GM21447 (cell line): ENCODE measurements at regions not wholly inside any gene's neighbourhood (a gene's known extent, or its start where the extent isn't known, plus 50 kb on each side); places are given as distances from the start of the nearest gene placed in this dataset.

Source experiments
- ATAC-seq: cut with Tn5 transposase; IDR thresholded peaks from one replicate; pipeline ENCODE4 v1.9.1; 2021; ENCODE audit not compliant: unreplicated experiment

DNA sequence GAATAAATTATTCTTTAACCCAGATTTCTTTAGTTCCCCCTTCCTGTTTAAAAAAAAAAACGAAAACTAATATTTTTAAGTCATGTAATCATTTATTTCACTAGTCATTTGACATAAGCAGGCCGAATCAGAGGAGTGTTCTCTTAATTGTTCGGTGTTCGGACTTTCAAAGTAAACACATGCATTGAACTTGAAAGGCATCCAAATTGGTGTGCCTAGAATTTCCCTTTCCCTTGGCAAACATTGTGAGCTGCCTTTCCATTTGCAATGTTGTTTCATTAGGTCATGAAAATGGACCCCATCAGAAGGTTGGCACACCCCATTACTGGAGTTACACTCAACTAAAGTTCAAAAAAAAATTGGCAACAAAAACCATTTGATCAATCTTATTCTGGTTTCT, 283.0 kb upstream of the MARCKS start:
- ATAC-seq = no peak

GRCh38 chr6:113576310-113576709, 280.8 kb upstream of the MARCKS start:
- ATAC-seq = no peak

DNA sequence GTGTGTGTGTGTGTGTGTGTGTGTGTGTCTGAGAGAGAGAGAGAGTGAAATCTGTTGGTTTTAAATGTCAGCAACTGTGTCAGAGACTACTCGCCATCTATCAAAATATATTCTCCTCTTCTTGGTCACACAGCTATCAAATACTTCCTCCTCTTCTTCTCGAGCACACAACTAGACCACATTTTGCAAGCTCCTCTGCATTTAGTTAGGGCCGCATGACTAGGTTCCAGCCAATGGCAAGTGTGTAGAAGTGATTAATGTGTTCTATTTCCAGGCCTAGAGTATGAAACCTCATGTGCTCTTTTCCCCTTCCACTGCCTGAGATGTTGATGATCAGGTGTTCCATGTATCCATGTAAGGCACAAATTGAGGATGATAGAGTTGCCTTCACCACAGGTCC, 278.5 kb upstream of the MARCKS start:
- no peak for ATAC-seq

DNA sequence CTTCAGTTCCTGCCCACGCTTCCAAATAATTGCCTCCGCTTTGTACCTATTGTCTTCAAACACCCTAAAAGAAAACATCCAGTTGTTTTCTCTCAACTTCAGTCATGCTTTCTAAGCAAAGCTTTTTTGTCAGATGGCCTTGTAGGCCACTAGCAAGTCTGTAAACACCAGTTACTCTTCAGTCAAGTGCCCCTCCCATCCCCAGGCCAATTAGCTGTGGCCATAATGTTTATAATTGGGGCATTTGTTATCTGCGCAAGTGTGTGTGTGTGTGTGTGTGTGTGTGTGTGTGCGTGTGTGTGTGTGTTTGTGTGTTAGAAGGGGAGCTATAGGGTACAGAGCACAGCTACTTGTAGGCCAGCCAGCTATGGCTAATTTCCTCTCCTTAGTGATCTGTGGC, 272.4 kb upstream of the MARCKS start:
- no peak for ATAC-seq

- no peak for ATAC-seq
Measured at GRCh38 chr6:113585246-113585645, 271.9 kb upstream of the MARCKS start.

DNA sequence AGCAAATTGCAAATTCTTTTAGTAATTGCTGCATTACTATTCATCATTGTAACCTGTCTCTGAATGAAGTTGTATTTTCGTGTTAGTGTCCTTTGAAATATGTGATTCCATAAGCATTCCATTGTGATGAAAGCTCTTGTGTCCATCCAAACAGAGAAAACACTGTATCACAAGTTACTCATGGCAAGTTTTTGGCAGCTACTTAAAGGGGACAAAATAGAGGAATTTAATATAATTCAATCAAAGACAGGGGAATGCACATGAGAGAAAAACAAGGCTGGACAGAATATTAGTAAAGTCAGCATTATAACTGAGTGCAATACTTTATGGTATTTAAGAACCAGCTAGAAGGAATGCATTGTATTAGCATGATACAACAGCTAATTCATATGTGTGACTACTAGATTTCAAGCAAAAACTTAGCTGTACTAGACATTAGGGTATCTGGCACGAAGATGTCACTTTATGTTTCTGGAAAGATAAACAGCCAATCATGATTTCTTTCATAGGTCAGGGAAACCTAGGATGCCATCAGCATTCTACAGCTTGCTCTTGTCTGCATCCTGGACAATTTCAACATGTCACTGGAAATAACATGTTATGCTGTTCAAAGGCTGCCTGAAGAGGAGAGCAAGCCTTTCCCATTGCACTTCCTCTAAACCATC, 270.6 kb upstream of the MARCKS start:
- ATAC-seq = no peak

DNA sequence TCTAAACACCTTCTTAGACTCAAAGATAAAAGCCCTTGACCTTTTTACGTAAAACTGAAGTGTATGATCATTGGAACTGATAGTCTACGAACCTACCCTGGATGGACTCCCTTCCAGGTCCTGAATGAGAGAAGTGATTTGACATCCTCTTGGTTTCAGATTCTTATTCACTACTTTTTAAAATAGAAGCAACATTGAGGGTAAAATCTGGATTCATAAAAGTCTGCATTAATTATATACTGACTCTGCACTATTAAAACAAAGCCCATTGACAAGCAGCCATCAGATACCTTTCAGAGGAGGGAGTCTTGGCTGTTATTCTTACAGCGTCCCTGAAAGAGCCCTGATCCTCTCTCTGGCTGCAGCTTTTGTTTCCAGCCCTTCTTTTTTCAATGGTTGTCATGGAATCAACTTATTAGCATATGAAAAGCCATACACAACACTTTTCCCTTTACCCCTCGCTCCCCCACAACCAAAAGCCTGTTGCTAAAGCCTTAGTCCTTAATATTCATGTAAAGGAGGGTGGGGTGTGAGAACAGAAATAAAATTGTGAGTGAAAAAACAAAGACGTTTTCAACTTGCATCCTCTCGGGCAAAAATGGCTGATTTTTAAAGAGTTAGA, 270.0 kb upstream of the MARCKS start:
- no peak for ATAC-seq

GRCh38 chr6:113588646-113589045, 268.5 kb upstream of the MARCKS start:
- ATAC-seq = no peak

GRCh38 chr6:113591896-113592827, 265.0 kb upstream of the MARCKS start:
- peak; percentile 71 for ATAC-seq

- no peak for ATAC-seq
Measured at GRCh38 chr6:113594726-113595125, 262.4 kb upstream of the MARCKS start.

GRCh38 chr6:113595911-113596376, 261.2 kb upstream of the MARCKS start:
- ATAC-seq = no peak

DNA sequence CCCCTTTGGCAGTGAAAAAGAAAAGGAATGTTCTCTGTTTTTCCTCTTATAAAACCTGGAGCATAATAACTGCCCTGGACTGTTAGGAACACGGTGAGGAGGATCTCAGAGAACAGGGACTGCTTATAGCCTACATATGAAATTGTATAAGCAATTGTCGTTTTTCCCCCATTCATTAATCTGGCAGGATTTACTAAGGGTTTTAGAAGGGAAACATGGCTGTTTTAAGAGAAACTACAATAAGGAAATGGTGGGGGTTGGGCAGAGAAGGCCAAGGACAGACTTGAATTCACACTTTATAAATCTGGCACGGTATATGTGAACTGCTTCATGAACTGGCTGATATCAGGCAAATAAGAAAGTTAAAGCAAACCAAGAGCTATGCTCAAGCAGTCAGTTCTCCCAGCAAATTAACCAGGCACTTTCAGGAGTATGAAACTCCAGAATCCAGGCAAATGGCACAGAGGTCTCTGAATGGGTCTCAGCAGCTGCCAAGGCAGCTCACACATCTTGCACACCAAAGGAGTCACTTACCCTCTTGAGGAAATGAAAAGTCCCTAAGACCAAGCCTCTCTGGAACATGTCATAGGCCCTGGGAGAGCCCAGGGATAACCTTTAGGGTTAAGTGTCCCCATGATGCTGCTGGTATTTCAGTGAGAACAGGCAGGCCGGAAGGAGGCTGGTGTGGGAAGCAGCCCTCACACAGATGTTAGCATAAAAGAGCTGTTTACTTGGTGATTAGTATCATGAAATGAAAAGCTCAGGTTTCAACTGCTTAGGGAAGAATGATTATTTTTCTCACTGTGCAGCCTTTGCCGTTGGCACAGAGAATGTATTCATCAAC, 260.5 kb upstream of the MARCKS start:
- ATAC-seq = peak; percentile 11

- ATAC-seq = peak; percentile 58
Measured at GRCh38 chr6:113597231-113597583, 259.9 kb upstream of the MARCKS start.

GRCh38 chr6:113598786-113599185, 258.4 kb upstream of the MARCKS start:
- ATAC-seq = no peak

GRCh38 chr6:113599444-113599843, 257.7 kb upstream of the MARCKS start:
- ATAC-seq = no peak

GRCh38 chr6:113600551-113601339, 256.4 kb upstream of the MARCKS start:
- ATAC-seq = no peak

DNA sequence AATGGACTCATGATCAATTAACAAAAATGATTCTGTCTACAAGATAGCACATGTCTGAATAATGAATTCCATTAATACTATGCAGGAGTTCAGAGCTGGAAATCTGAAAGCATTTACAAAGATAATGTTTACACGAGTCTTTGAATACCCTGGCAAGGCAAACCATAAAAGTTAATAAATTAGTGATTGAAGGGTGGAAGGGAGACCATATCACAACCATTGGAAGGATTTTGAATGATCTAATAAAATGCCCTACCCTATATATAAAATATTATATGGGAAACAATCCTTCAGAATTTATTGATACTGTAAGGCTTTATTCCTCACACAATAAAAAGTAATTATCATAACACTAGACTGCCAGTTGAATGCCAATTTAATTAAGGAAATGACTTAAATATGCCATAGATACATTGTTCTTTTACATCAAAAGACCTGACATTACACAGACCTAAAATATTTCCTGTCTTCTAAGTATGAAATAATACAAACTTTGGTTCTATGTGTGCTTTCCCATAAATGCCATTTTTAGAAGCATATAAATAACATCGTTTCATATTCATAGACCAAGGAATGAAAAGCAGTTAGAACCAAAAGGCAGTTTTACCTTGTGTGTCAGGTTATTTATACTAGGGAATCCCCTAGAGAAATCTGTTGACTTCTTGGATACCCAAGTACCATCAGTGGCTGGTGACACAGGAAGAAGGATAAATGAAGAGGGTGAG, 249.2 kb upstream of the MARCKS start:
- no peak for ATAC-seq

GRCh38 chr6:113610377-113610988, 246.7 kb upstream of the MARCKS start:
- ATAC-seq = no peak

DNA sequence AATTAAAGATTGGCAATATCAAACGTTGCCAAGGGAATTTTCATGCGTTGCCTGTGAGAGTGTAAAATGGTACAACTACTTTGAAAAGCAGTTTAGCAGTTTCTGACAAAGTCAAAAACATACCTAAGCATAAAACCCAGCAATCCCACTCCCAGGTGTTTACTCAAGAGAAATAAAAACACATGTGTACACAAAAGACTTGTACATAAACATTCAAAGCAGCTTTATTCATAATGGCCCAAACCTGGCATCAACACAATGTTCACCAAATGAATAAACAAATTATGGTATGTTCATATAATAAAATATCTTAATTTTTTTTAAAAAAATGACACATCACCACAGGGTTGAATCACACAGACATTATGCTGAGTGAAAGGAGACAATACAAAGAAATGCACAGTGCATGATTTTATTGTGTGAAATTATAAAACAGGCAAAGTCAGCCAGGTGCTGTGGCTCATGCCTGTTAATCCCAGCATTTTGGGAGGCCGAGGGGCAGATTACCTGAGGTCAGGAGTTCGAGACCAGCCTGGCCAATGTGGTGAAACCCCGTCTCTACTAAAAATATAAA, 240.4 kb upstream of the MARCKS start:
- no peak for ATAC-seq
